Brain microvascular endothelial cell (primary cell): ENCODE measurements at regions not wholly inside any gene's neighbourhood (a gene's known extent, or its start where the extent isn't known, plus 50 kb on each side); places are given as distances from the start of the nearest gene placed in this dataset.

Experiments
- DNase-seq: peaks from one replicate; pipeline ENCODE4 v3.0.0-alpha.2; 2020
- H3K27ac ChIP-seq: fragments of 250-450 bp; sonication (Bioruptor Pico); 2 replicates; pipeline ENCODE4 v1.5.1; 2020; ENCODE audit warnings: mild to moderate bottlenecking, moderate library complexity
- H3K27me3 ChIP-seq: fragments of 250-450 bp; sonication (Bioruptor Pico); replicated peaks from 2 replicates; pipeline ENCODE4 v1.5.1; 2020; ENCODE audit warnings: mild to moderate bottlenecking
- H3K36me3 ChIP-seq: fragments of 250-450 bp; sonication (Bioruptor Pico); replicated peaks from 2 replicates; pipeline ENCODE4 v1.5.1; 2020; ENCODE audit warnings: mild to moderate bottlenecking
- H3K4me3 ChIP-seq: 2 replicates; pipeline ENCODE4 v1.5.1; 2011; ENCODE audit warnings: low read depth, mild to moderate bottlenecking, control low read depth, low read length, moderate library complexity
- in situ Hi-C: cut with HindIII; loops from 2 replicates; pipeline ENCODE4 v1.10.0; 2017; ENCODE audit warnings: low sequenced_read_pairs, low pct_ligation_motif_present
- TF ChIP-seq, protein P1 (sequence below): IDR thresholded peaks from 2 replicates; pipeline ENCODE4 v1.5.1; 2011; ENCODE audit warnings: low read depth, mild to moderate bottlenecking, moderate library complexity, low read length, control low read depth, inconsistent platforms; ENCODE audit errors: missing control alignments

DNA sequence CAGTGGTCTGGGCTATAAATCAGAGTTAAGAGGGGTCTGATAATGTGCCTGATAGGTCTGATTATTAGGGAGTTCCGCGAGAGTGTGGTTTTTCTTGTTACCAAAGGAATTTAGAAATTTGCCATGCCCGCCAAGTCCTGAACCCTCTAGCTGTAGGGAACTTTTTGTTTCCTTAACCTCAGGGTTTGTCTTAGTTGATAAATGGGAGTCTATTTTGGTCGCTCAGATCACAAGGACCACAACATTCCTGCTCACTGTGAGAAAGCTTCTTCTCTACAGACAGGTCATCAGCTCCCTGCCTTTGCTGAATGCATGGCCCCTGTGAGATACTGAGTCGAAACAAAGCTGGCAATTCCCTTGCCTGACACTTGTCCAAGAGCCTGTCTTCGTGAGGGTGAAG, 497.8 kb downstream of the HS3ST4 start:
- no peaks in the 10 kb centered on the region for H3K27me3 ChIP-seq
- H3K27ac ChIP-seq: no peak overlapping the region
- TF ChIP-seq, protein P1, sequence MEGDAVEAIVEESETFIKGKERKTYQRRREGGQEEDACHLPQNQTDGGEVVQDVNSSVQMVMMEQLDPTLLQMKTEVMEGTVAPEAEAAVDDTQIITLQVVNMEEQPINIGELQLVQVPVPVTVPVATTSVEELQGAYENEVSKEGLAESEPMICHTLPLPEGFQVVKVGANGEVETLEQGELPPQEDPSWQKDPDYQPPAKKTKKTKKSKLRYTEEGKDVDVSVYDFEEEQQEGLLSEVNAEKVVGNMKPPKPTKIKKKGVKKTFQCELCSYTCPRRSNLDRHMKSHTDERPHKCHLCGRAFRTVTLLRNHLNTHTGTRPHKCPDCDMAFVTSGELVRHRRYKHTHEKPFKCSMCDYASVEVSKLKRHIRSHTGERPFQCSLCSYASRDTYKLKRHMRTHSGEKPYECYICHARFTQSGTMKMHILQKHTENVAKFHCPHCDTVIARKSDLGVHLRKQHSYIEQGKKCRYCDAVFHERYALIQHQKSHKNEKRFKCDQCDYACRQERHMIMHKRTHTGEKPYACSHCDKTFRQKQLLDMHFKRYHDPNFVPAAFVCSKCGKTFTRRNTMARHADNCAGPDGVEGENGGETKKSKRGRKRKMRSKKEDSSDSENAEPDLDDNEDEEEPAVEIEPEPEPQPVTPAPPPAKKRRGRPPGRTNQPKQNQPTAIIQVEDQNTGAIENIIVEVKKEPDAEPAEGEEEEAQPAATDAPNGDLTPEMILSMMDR: no peak
- H3K36me3 ChIP-seq: no peaks in the 10 kb centered on the region
- in situ Hi-C loops: no loop called here
- DNase-seq: no peak
- no peak overlapping the region for H3K4me3 ChIP-seq

DNA sequence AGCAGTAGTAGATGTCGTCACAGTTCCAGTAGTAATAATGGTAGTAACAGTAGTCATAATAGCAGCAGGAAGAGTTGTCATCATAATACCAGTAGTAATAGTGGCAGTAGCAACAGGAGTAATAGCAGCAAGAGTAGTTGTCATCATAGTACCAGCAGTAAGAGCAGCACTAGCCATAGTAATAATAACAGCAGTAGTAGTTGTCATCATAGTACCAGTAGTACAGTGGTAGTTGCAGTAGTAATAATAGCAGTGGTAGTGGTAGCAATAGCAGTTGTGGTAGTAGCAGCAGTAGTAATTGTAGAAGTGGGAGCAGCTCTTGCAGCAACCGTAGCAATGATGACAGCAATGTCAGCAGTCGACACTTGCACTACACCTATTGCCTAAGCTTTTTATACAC, 502.8 kb downstream of the HS3ST4 start:
- Histone ChIP-seq H3K4me3 (no peak overlapping the region), H3K27me3 (no peaks in the 10 kb centered on the region), H3K27ac (no peak overlapping the region), H3K36me3 (no peaks in the 10 kb centered on the region)
- no peak for DNase-seq
- TF ChIP-seq, protein P1: no peak
- in situ Hi-C loops: no loop called here

DNA sequence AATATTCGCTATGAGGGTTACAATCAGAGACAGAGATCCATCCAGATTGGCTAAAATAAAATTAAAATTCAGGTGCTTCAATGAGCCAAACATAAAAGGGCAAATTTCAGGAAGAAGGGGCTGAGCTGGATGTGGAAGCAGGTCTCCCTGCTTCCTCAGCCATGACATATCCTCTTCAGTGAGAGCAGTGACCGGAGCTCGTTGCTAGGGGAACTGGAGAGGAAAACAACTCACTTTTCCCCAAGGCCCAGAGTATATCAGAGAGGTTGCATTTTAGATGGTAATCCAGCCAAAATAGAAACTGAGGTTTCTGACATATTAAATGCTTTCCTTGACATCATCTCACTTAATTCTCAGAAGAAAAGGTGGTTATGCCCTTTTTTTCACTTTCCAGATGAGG, 503.5 kb downstream of the HS3ST4 start:
- H3K27me3 ChIP-seq: no peaks in the 10 kb centered on the region
- DNase-seq: no peak
- no peaks in the 10 kb centered on the region for H3K36me3 ChIP-seq
- H3K4me3 ChIP-seq: no peak overlapping the region
- no peak overlapping the region for H3K27ac ChIP-seq
- TF ChIP-seq, protein P1: no peak
- in situ Hi-C loops: no loop called here

DNA sequence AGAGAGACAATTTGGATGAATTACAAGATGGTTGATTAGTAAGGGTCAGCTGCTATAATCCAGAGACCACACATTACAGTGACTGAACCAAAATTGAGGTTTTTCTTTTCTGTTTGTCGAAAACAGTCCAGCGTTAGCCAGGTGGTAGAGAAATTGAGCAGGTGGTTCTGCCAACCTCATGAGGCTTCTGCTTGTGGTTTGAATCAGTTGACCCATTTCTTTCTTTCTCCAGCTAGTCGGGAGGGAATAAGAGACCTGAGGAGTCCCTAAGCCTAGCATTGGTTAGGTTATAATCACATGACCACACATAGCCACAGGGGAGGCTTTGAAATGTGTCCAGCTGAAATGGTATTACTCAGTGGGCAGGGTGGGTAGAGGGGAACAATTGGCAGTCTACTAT, 504.6 kb downstream of the HS3ST4 start:
- no peaks in the 10 kb centered on the region for H3K27me3 ChIP-seq
- H3K36me3 ChIP-seq: no peaks in the 10 kb centered on the region
- TF ChIP-seq, protein P1: no peak
- in situ Hi-C loops: no loop called here
- no peak overlapping the region for H3K4me3 ChIP-seq
- DNase-seq: no peak
- H3K27ac ChIP-seq: no peak overlapping the region

DNA sequence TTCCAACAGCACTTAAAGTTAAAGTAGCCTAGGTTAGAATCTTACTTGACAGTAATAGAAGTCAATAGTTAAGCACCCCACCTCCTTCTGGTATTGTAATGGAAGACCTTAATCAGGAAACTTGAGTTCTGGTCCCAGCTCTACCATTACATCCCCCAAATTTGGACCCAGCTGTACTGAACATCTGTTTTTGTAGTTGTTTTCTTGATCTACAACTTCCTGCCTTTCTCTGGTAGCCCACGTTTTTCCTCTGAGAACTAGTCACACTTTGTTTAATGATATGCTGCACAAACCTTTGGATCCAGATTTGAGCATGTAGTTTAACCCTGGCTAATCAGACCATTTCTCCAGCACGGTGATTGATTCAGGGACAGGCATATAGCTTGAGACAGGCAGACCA, 505.0 kb downstream of the HS3ST4 start:
- Histone ChIP-seq H3K27me3 (no peaks in the 10 kb centered on the region), H3K27ac (no peak overlapping the region), H3K4me3 (no peak overlapping the region), H3K36me3 (no peaks in the 10 kb centered on the region)
- TF ChIP-seq, protein P1: no peak
- DNase-seq: no peak
- in situ Hi-C loops: no loop called here

DNA sequence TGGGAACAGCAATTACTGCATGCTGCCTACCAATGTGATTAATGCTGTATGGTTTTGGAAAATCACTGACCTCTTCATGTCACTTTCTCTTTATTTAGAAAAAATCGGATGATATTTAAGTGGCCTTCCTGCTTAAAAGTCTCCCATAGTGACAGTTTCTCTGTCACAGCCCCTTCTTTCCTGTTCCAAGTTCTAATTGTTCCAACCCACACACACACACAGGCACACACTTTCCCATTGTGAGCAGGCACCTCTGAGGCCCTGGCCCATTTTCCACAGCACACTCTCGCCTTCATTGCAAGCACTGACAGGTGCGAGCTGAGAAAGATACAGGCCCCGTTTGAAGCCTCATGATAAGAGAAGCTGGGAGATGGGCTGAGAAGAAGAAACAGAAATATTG, 505.9 kb downstream of the HS3ST4 start:
- no peak for DNase-seq
- H3K27me3 ChIP-seq: no peaks in the 10 kb centered on the region
- TF ChIP-seq, protein P1: no peak
- H3K4me3 ChIP-seq: no peak overlapping the region
- no peak overlapping the region for H3K27ac ChIP-seq
- in situ Hi-C loops: no loop called here
- H3K36me3 ChIP-seq: no peaks in the 10 kb centered on the region
